HCEC 1CT (cell line): ENCODE measurements at regions not wholly inside any gene's neighbourhood (a gene's known extent, or its start where the extent isn't known, plus 50 kb on each side); places are given as distances from the start of the nearest gene placed in this dataset.

Source experiments
- DNase-seq: peaks from one replicate; pipeline ENCODE4 v3.0.0-alpha.2; 2017

DNA sequence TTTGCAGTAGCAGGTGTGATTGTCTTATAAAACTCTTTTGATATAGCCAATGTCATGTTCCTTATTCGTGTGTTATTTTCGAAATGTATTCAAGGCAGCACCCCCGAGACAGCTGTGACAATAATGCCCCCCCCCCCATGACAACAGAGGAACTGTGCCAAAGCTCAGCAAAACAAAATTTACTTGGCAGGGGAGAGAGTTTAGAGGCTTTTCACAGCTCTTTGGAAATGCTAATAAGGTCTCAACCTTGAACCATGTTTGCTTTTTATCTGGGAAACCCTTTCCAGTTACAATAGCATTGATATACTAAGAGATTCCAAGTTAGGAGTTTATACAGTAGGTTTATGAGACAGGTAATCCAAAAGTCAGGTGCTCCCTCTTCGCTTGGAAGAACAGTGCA, 56.4 kb upstream of the USP44 start:
- DNase-seq: no peak

DNA sequence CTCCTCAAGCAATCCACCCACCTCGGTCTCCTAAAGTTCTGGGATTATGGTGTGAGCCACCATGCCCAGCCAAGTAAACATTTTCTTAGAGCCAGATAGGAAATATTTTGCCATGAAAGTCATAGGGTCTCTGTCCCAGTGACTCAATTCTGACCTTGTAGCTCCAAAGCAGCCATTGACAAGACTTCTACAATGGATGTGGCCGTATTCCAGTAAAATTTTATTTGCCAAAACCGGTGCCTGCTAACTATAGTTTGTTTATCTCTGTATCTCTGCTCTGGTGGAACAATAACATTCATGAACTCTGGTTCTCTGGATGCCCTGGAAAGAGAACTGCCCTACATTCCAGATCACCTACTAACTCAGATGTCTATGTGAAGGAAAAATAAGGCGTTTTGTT, 54.6 kb upstream of the USP44 start:
- DNase-seq: peak; percentile 5

DNA sequence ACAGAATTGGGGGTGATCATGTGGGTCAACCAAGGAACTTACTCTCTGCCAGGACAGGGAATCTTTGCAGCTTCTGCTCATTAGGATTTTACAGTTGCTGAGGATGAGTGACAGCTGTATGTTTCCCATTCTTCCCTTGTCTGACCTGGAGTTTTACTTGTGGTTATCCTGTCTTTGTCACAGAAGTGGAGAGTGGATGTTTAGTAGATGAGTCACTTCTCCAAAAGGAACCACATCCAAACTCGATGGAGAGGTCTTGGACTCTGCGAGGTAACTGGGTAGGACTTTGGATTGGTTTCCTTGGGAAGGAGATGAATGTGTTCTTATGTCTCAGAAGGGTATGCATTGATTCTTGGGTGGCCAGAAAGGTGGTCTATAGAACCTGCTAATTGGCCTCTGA, 53.8 kb upstream of the USP44 start:
- DNase-seq: peak; percentile 55

DNA sequence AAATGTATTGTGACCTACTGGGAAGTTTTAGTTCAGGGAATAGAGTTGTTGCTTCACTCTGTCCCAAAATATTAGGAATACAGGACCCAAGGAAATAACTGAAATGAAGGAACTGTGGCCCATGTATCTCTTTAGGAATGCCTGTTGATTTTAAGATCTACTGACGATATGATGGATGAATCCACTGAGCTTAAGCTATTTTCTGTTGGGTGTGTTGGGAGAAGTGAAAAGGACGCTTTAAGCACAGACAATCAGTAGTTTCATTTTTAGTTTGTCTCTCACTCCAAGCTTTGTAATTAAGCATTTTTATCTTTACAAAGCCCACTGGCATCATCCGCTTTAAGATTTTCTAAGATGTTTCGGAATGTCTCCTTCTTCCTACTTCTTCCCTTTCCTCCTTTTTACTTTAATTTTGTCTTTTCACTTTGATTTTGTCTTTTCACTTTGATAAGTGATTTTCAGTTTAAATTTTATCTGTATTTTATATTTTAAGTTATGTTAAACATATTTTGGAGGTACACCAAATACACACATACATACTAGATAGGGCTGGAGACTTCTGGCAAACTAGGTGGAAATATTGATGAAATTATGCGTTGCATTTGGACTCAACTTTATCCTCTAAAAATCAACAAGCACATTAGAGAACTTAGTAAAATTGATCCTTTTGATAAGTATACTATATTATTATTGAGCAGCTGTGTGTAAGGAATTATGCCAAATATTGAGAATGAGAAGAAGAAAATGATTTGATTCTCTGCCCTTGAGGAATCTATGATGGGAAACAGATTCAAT, 52.3 kb upstream of the USP44 start:
- DNase-seq: no peak

DNA sequence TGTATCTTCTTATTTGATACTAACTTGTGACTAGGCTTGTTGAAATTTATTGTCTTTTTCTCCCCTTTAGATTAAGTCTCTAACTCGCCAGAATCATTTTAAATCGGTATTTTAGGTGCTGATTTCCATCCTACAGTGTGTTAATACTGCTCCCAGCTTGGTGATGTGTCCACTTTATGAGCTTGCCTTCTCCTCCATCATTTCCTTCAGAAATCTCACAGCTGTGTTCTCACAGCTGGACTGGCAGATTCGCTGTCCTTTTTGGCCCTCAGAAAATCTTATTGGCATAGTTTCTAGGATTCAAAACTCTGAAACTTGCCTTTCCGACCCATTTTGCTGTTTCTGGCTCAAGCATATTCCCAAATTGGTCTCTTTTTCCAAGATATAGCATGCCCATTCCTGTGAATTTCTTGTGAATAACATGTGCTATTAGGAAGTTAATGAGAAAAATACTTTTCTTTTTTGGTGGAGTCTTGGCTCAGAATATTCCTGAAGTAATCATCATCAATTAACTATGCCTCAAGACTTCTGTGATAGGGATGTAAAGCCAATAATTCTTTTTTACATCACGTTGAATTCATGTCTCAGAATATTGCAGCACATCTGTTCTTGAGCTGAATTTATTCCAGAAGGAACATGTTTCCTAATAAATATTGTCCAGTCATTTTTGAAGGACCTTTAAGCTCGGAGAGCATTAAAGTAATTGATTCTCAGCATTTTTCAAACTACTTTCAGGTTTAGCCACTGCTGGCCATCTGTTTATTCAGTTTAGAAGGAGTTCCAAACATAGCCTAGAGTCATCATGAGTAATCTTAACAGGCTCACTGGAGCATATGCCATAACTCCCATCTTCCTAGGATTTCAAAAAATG, 50.0 kb upstream of the USP44 start:
- peak; percentile 89 for DNase-seq
